GM23248 (cell line): ENCODE measurements at regions not wholly inside any gene's neighbourhood (a gene's known extent, or its start where the extent isn't known, plus 50 kb on each side); places are given as distances from the start of the nearest gene placed in this dataset.

ENCODE experiments used
- DNase-seq: peaks from one replicate; pipeline ENCODE4 v3.0.0-alpha.2; 2015
- H2AFZ ChIP-seq: fragments of 200-600 bp; sonication (generic); 2 replicates; pipeline ENCODE4 v1.6.1; 2016; ENCODE audit warnings: antibody characterized with exemption
- H3F3A ChIP-seq: fragments of 200-600 bp; sonication (generic); 2 replicates; pipeline ENCODE4 v1.6.1; 2016; ENCODE audit warnings: mild to moderate bottlenecking, antibody characterized with exemption, mixed run types; ENCODE audit not compliant: insufficient read depth
- H3K27ac ChIP-seq: fragments of 200-600 bp; sonication (generic); 2 replicates; pipeline ENCODE4 v1.5.1; 2016; ENCODE audit warnings: mild to moderate bottlenecking
- H3K27me3 ChIP-seq: fragments of 200-600 bp; sonication (generic); replicated peaks from 2 replicates; pipeline ENCODE4 v1.6.1; 2016; ENCODE audit warnings: mild to moderate bottlenecking; ENCODE audit not compliant: insufficient read depth
- H3K36me3 ChIP-seq: fragments of 200-600 bp; sonication (generic); 2 replicates; pipeline ENCODE4 v1.6.1; 2016; ENCODE audit warnings: low read depth, mild to moderate bottlenecking
- H3K4me1 ChIP-seq: fragments of 200-600 bp; sonication (generic); 2 replicates; pipeline ENCODE4 v1.6.1; 2016; ENCODE audit warnings: mild to moderate bottlenecking; ENCODE audit not compliant: insufficient read depth
- H3K4me2 ChIP-seq: fragments of 200-600 bp; sonication (generic); one replicate; pipeline ENCODE4 v1.6.1; 2016; ENCODE audit warnings: mild to moderate bottlenecking; ENCODE audit not compliant: unreplicated experiment
- H3K4me3 ChIP-seq: fragments of 200-600 bp; sonication (generic); 2 replicates; pipeline ENCODE4 v1.5.1; 2016; ENCODE audit warnings: mild to moderate bottlenecking
- H3K79me2 ChIP-seq: fragments of 200-600 bp; sonication (generic); 2 replicates; pipeline ENCODE4 v1.6.1; 2016; ENCODE audit warnings: mild to moderate bottlenecking; ENCODE audit not compliant: insufficient read depth
- H3K9ac ChIP-seq: fragments of 200-600 bp; sonication (generic); 2 replicates; pipeline ENCODE4 v1.6.1; 2016; ENCODE audit warnings: mild to moderate bottlenecking
- H3K9me2 ChIP-seq: fragments of 200-600 bp; sonication (generic); 2 replicates; pipeline ENCODE4 v1.6.1; 2016; ENCODE audit warnings: mixed run types, mild to moderate bottlenecking, moderate library complexity; ENCODE audit not compliant: insufficient read depth
- H3K9me3 ChIP-seq: fragments of 200-600 bp; sonication (generic); one replicate; pipeline ENCODE4 v1.6.1; 2017; ENCODE audit warnings: low read depth
- H4K20me1 ChIP-seq: fragments of 200-600 bp; sonication (generic); 2 replicates; pipeline ENCODE4 v1.6.0; 2016; ENCODE audit not compliant: insufficient read depth
- EZH2 ChIP-seq: fragments of 200-600 bp; sonication (generic); IDR thresholded peaks from 2 replicates; pipeline ENCODE4 v1.6.1; 2018; ENCODE audit warnings: antibody characterized with exemption, mild to moderate bottlenecking; ENCODE audit not compliant: insufficient read depth, poor library complexity, severe bottlenecking
- EZH2phosphoT487 ChIP-seq: fragments of 200-600 bp; sonication (generic); IDR thresholded peaks from 2 replicates; pipeline ENCODE4 v1.6.1; 2018; ENCODE audit warnings: antibody characterized with exemption, moderate library complexity, mild to moderate bottlenecking, low read depth; ENCODE audit not compliant: insufficient read depth
- WGBS, 2 experiments: methylation state at CpG; one replicate each; pipeline ENCODE4 v1.1.6; 2015 to 2017; ENCODE audit warnings: low lambda C conversion rate in 2 of 2, low coverage in 1 of 2; ENCODE audit errors: missing lambda C conversion rate in 2 of 2; 5-methylcytosine and 5-hydroxymethylcytosine counted together
- in situ Hi-C: fragments of 300-500 bp; cut with MboI; formaldehyde crosslinking; loops from 2 replicates; pipeline ENCODE4 v1.15.0; 2020

DNA sequence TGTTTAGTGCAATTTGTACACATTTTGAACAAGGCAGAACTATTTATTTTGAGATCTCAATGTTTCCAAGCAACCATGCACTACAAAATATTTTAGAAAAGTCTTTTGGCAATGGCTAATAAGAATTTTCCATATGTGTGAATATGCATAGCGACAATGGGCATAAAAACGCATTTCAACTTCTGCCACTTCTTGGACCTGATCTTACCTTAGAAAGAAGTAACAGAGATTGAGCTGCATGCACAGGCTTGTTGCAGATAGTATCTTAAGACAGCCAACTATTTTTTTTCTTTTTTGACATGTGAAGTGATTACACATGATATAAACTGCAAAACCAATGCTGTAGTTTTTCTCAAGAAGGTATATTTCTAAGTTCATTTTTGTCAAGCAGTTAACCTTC, 210.4 kb upstream of the PHACTR1 start:
- Histone ChIP-seq H3K27ac (no peak overlapping the region), H2AFZ (no peak overlapping the region), H3K4me1 (no peaks in the 10 kb centered on the region)

DNA sequence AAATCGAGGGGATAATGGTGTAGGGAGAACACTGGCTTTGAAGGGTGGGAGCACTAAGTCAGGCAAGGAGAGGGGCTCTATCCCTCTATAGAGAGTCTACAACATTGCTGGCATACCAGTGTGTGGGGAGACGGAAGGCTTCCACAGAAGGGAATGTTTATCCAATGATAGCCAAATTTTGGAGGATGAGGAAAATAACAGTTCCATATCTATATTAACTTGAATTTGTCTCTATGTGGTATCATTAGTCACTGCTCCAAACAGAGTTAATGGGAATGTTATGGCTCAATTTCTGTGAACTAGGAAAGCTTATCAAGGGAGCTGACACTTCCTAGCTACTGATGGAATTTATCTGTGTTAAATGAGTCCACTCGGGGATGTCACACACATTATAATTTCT, 208.9 kb upstream of the PHACTR1 start:
- Histone ChIP-seq H3K27ac (no peak overlapping the region), H3F3A (no peaks in the 10 kb centered on the region), H3K27me3 (no peaks in the 10 kb centered on the region), H3K4me2 (no peak overlapping the region), H3K4me1 (no peaks in the 10 kb centered on the region), H3K36me3 (no peaks in the 10 kb centered on the region), H4K20me1 (no peaks in the 10 kb centered on the region), H2AFZ (no peak overlapping the region), H3K4me3 (no peak overlapping the region), H3K79me2 (no peaks in the 10 kb centered on the region), H3K9me2 (no peaks in the 10 kb centered on the region), H3K9me3 (no peaks in the 10 kb centered on the region), H3K9ac (no peak overlapping the region)
- in situ Hi-C loops, result no loop called here
- 81 to 94% methylated on average over 3 of the region's 3 CpGs for WGBS, 2 experiments
- no peak for TF ChIP-seq EZH2phosphoT487
- TF ChIP-seq EZH2, result no peak
- DNase-seq, result no peak

More for the DNA sequence above, 210.4 kb upstream of the PHACTR1 start:
- in situ Hi-C loops, result no loop called here
- Histone ChIP-seq H3K9me2 (no peaks in the 10 kb centered on the region), H3F3A (no peaks in the 10 kb centered on the region), H3K9ac (no peak overlapping the region), H3K36me3 (no peaks in the 10 kb centered on the region), H3K9me3 (no peaks in the 10 kb centered on the region), H3K27me3 (no peaks in the 10 kb centered on the region), H3K4me3 (no peak overlapping the region), H3K79me2 (no peaks in the 10 kb centered on the region), H3K4me2 (no peak overlapping the region), H4K20me1 (no peaks in the 10 kb centered on the region)
- no peak for DNase-seq
- WGBS, 2 experiments, result 78 to 89% methylated on average over 2 of the region's 2 CpGs
- TF ChIP-seq EZH2 (no peak), EZH2phosphoT487 (no peak)

DNA sequence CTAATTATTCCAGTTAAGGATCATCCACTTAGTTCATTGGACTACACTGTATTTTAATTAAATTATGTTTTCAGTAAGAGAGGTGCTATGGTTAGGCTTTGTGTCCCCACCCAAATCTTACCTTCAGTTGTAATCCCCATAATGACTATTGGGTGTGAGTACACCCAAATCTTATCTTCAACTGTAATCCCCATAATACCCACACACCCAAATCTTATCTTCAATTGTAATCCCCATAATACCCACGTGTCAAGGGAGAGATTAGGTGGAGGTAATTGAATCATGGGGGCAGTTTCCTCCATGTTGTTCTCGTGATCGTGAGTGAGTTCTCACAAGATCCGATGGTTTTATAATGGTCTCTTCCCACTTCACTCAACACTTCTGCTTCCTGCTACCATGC, 208.0 kb upstream of the PHACTR1 start:
- Histone ChIP-seq H2AFZ (no peak overlapping the region), H3K9me3 (no peaks in the 10 kb centered on the region), H3K9me2 (no peaks in the 10 kb centered on the region), H3K79me2 (no peaks in the 10 kb centered on the region), H3K4me1 (no peaks in the 10 kb centered on the region), H3K9ac (no peak overlapping the region), H3K4me2 (no peak overlapping the region), H3K27ac (no peak overlapping the region), H3F3A (no peaks in the 10 kb centered on the region), H3K4me3 (no peak overlapping the region), H3K27me3 (no peaks in the 10 kb centered on the region), H4K20me1 (no peaks in the 10 kb centered on the region), H3K36me3 (no peaks in the 10 kb centered on the region)
- in situ Hi-C loops, result no loop called here
- DNase-seq, result no peak
- TF ChIP-seq EZH2 (no peak), EZH2phosphoT487 (no peak)
- 91 to 97% methylated on average over 4 of the region's 4 CpGs for WGBS, 2 experiments

DNA sequence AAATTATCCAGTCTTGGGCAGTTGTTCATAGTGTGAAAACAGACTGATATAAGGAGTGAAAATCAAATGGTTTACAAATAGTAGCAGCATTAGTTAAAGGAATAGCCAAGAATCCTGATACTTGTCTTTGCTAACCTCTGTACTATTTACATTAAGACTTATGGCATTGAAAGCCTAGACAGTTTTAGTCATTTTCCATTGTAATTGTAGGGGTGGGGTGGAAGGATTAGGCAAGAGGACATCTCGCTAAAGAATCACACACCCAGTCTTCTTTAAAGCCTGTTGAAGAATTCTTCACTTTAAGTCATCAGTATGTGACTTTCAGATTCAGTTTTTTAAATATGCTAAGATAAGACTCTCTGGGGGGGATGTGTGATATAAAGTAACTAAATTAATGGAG, 207.5 kb upstream of the PHACTR1 start:
- no peak overlapping the region for H2AFZ ChIP-seq
- no peaks in the 10 kb centered on the region for H3F3A ChIP-seq
- H3K4me1 ChIP-seq, result no peaks in the 10 kb centered on the region
- no peak for DNase-seq
- no peaks in the 10 kb centered on the region for H4K20me1 ChIP-seq
- no peaks in the 10 kb centered on the region for H3K36me3 ChIP-seq
- TF ChIP-seq EZH2, result no peak
- no peak for TF ChIP-seq EZH2phosphoT487
- in situ Hi-C loops, result no loop called here
- H3K9ac ChIP-seq, result no peak overlapping the region
- H3K27ac ChIP-seq, result no peak overlapping the region
- no peaks in the 10 kb centered on the region for H3K9me3 ChIP-seq
- WGBS, 2 experiments, result 75 to 90% methylated on average over 1 of the region's 1 CpG
- H3K4me3 ChIP-seq, result no peak overlapping the region
- no peaks in the 10 kb centered on the region for H3K9me2 ChIP-seq
- H3K27me3 ChIP-seq, result no peaks in the 10 kb centered on the region
- H3K4me2 ChIP-seq, result no peak overlapping the region
- no peaks in the 10 kb centered on the region for H3K79me2 ChIP-seq

DNA sequence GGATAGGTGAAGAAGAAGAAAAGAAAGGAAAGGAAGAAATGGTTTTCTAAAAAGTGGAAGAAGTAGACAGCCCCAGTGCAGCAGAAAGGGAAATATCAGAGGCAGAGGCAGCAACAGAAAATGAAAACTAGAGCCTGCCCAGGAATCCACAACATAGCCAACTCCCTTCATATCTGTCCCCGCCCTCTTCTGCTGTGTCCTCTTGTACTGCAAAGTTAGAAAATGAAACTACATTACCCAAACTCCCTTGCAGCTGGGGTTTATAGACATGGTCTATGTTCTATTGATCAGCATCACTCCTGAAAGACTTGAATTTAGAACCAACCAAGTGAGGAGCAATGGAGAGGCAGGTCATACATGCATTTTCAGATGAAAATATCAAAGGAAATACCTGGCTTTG, 200.5 kb upstream of the PHACTR1 start:
- 28 to 33% methylated on average over 1 of the region's 1 CpG for WGBS, 2 experiments
- Histone ChIP-seq H2AFZ (no peak overlapping the region), H3K9ac (no peak overlapping the region), H3K4me2 (no peak overlapping the region), H3F3A (no peaks in the 10 kb centered on the region), H3K4me3 (no peak overlapping the region), H3K4me1 (no peaks in the 10 kb centered on the region), H3K9me2 (no peaks in the 10 kb centered on the region), H3K27me3 (no peaks in the 10 kb centered on the region), H3K27ac (no peak overlapping the region), H3K36me3 (no peaks in the 10 kb centered on the region), H3K79me2 (no peaks in the 10 kb centered on the region), H3K9me3 (no peaks in the 10 kb centered on the region), H4K20me1 (no peaks in the 10 kb centered on the region)
- in situ Hi-C loops, result no loop called here
- peak; percentile 19 for DNase-seq
- TF ChIP-seq EZH2 (no peak), EZH2phosphoT487 (no peak)
